Stomach (tissue), 8 donors: ENCODE measurements at regions not wholly inside any gene's neighbourhood (a gene's known extent, or its start where the extent isn't known, plus 50 kb on each side); places are given as distances from the start of the nearest gene placed in this dataset.
"Not testable (repeated sequence)": the region's sequence is repeated elsewhere in the genome, so short reads cannot be mapped to it uniquely, and the experiment has no call there.

ENCODE experiments used
- DNase-seq, 2 donors: peaks; one replicate each; pipeline versions ENCODE4 v3.0.0 to v3.0.0-alpha.2; 2013 to 2019
- H3K27ac ChIP-seq, 5 donors: fragments of 200-600 bp in 4 of 5; sonication (generic) in 4 of 5; one replicate each; pipeline ENCODE4 v1.5.1; 2013 to 2019; ENCODE audit warnings: mild to moderate bottlenecking in 1 of 5, moderate library complexity in 1 of 5
- H3K27me3 ChIP-seq, 3 donors: fragments of 200-600 bp; sonication (generic); one replicate each; pipeline ENCODE4 v1.5.1; 2017 to 2019; ENCODE audit warnings: mixed run types in 1 of 3
- H3K36me3 ChIP-seq, 4 donors: fragments of 200-600 bp; sonication (generic); 1 replicate in 3 of 4; 2 replicates in 1 of 4; pipeline ENCODE4 v1.5.1; 2016 to 2019
- H3K4me1 ChIP-seq, 4 donors: fragments of 200-600 bp; sonication (generic); one replicate each; pipeline ENCODE4 v1.5.1; 2016 to 2019
- H3K4me3 ChIP-seq, 4 donors: fragments of 200-600 bp; sonication (generic) in 3 of 4; one replicate each; pipeline ENCODE4 v1.5.1; 2016 to 2019; ENCODE audit warnings: mild to moderate bottlenecking in 1 of 4
- H3K9me3 ChIP-seq, 4 donors: fragments of 200-600 bp; sonication (generic); one replicate each; pipeline ENCODE4 v1.5.1; 2016 to 2019
- EP300 ChIP-seq: sonication (generic); formaldehyde crosslinking; IDR thresholded peaks from one replicate; pipeline ENCODE4 v1.6.1; 2017; ENCODE audit warnings: antibody characterized with exemption
- POLR2A ChIP-seq, 4 donors: fragments of 450-650 bp; IDR thresholded peaks; one replicate each; pipeline ENCODE4 v1.6.1; 2016; ENCODE audit warnings: antibody characterized with exemption in 4 of 4, control low read depth in 2 of 4, mild to moderate bottlenecking in 1 of 4, moderate library complexity in 1 of 4
- POLR2AphosphoS5 ChIP-seq, 3 donors: sonication (generic); formaldehyde crosslinking; IDR thresholded peaks; one replicate each; pipeline ENCODE4 v1.6.1; 2016; ENCODE audit warnings: antibody characterized with exemption in 3 of 3
- WGBS, 5 donors: extraction: QIAGEN DNeasy Blood & Tissue Kit in 3 of 5; methylation state at CpG; one replicate each; pipeline versions ENCODE4 v1.1.5 to v1.1.7; 2013 to 2018; 5-methylcytosine and 5-hydroxymethylcytosine counted together
- intact Hi-C: fragments of 100-400 bp; cut with DNase I; formaldehyde crosslinking; loops from one replicate; pipeline ENCODE4 v1.15.1; 2023; ENCODE audit warnings: low total_unique reads
- TF ChIP-seq, protein P1 (sequence below), 7 experiments: fragments of 450-650 bp in 4 of 7; fragments of 200-600 bp in 3 of 7; sonication (generic) in 3 of 7; IDR thresholded peaks; one replicate each; pipeline ENCODE4 v1.5.1; 2016 to 2019; ENCODE audit warnings: antibody characterized with exemption in 7 of 7, control low read depth in 2 of 7, mild to moderate bottlenecking in 1 of 7
- donor health status: healthy with polysubstance abuse.
- donor health status: Bipolar disorder and iron deficiency.
- donor health status: healthy.

DNA sequence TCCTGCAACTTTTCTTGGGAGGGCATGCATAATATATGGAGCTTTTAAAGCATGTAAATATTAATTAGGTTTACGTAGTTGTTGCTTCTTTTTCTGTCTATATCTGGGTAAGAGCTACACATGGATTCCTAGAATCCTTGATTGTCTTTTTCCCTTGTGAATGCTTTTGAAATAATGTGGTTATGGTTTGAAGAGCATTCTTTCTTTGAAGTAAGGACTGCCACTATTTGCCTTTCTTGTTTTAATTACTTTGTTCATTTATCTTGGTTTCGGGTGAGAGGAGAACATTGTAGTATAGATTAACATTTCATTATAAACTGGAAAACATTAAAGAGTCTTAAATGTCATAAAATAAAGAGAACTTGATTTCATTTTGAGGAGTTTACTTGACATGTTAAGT lies 674.0 kb downstream of the ZBBX start:
- Histone ChIP-seq H3K27ac (no peak overlapping the region), H3K36me3 (no peaks in the 10 kb centered on the region), H3K4me1 (no peaks in the 10 kb centered on the region), H3K4me3 (no peak overlapping the region), H3K27me3 (no peaks in the 10 kb centered on the region), H3K9me3 (peaks cover 0 to 7% (median under 1%) of the 10 kb centered on the region in 4 donors)
- intact Hi-C loops: no loop called here
- DNase-seq: no peak
- 25 to 47% (median 42%) methylated on average over 2 of the region's 2 CpGs for WGBS, 5 donors
- no peak for TF ChIP-seq POLR2AphosphoS5 (IDR thresholded peaks at IDR 0.05)
- TF ChIP-seq POLR2A (IDR thresholded peaks at IDR 0.05): no peak
- TF ChIP-seq, protein P1, sequence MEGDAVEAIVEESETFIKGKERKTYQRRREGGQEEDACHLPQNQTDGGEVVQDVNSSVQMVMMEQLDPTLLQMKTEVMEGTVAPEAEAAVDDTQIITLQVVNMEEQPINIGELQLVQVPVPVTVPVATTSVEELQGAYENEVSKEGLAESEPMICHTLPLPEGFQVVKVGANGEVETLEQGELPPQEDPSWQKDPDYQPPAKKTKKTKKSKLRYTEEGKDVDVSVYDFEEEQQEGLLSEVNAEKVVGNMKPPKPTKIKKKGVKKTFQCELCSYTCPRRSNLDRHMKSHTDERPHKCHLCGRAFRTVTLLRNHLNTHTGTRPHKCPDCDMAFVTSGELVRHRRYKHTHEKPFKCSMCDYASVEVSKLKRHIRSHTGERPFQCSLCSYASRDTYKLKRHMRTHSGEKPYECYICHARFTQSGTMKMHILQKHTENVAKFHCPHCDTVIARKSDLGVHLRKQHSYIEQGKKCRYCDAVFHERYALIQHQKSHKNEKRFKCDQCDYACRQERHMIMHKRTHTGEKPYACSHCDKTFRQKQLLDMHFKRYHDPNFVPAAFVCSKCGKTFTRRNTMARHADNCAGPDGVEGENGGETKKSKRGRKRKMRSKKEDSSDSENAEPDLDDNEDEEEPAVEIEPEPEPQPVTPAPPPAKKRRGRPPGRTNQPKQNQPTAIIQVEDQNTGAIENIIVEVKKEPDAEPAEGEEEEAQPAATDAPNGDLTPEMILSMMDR (IDR thresholded peaks at IDR 0.05): no peak
- TF ChIP-seq EP300: no peak

DNA sequence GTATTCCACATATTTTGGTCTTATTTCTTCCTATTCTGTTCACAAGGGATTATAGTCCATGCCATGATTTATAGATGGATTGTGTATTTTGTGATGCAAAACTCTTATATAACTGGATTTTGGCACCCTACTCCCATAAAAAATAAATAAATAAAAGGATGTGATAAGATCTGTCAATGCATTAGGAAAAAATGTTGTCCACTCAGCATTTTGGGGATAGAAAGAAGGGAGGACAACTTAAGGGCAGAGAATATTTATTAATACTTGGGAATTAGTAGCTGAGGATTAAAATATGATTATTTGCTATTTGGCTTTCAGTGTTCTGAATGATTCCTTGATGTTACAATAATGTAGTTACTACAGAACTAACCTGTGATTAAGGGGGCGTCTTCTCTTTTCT lies 682.6 kb downstream of the ZBBX start:
- intact Hi-C loops: no loop called here
- Histone ChIP-seq H3K36me3 (no peaks in the 10 kb centered on the region), H3K9me3 (peaks cover 0 to 10% (median 4%) of the 10 kb centered on the region in 4 donors), H3K4me1 (no peaks in the 10 kb centered on the region), H3K27me3 (no peaks in the 10 kb centered on the region), H3K27ac (no peak overlapping the region), H3K4me3 (no peak overlapping the region)
- TF ChIP-seq, protein P1 (IDR thresholded peaks at IDR 0.05): no peak
- TF ChIP-seq EP300: no peak
- 72 to 91% (median 83%) methylated on average over 1 of the region's 1 CpG for WGBS, 5 donors
- DNase-seq: no peak

DNA sequence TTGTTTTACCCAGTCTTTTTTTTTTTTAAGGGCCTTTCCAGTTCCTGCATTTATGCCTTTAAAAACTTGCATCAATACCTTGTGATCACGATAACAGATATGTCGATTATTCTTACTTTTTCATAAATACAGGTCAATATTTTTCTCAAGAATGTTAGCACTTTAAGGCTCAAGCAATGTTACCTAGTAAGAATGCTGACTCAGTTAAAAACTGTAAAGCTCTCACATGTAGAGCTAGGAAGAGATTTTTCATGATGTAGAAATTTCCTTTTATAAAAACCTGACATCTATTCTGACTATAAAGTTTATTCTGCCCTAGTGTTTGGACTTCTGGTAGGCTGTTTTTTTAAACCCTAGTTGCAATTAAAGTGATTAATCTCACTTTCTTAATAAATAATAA lies 684.0 kb downstream of the ZBBX start:
- WGBS, 5 donors: 89 to 94% (median 94%) methylated on average over 2 of the region's 2 CpGs
- DNase-seq: no peak
- H3K36me3 ChIP-seq: no peaks in the 10 kb centered on the region
- H3K27me3 ChIP-seq: no peaks in the 10 kb centered on the region
- TF ChIP-seq POLR2A (IDR thresholded peaks at IDR 0.05) (no peak), EP300 (no peak), POLR2AphosphoS5 (IDR thresholded peaks at IDR 0.05) (no peak)
- TF ChIP-seq, protein P1 (IDR thresholded peaks at IDR 0.05): no peak
- H3K4me3 ChIP-seq: no peak overlapping the region
- H3K4me1 ChIP-seq: no peaks in the 10 kb centered on the region
- H3K9me3 ChIP-seq: peaks cover 0 to 4% (median 3%) of the 10 kb centered on the region in 4 donors
- intact Hi-C loops: no loop called here
- H3K27ac ChIP-seq: no peak overlapping the region

DNA sequence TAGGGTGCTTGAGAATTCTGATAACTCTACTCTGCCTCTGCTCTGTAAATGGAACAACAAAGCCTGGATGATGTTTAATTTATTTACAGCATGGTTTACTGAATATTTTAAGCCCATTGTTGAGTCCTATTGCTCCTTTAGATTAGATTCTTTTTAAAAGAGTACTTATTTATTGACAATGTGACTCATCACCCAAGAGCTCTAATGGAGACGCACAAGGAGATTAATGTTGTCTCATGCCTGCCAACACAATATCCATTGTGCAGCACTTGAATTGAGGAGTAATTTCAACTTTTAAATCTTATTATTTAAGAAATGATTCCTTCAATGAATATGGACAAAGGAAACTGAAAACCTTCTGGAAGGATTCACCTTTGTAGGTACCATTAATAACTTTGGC lies 691.4 kb downstream of the ZBBX start:
- no peaks in the 10 kb centered on the region for H3K36me3 ChIP-seq
- no peaks in the 10 kb centered on the region for H3K9me3 ChIP-seq
- H3K4me3 ChIP-seq: no peak overlapping the region
- no peaks in the 10 kb centered on the region for H3K4me1 ChIP-seq
- intact Hi-C loops: no loop called here
- H3K27ac ChIP-seq: no peak overlapping the region
- WGBS, 5 donors: 67 to 85% (median 76%) methylated on average over 1 of the region's 1 CpG
- H3K27me3 ChIP-seq: no peaks in the 10 kb centered on the region
- no peak for TF ChIP-seq EP300
- no peak for TF ChIP-seq POLR2A (IDR thresholded peaks at IDR 0.05)
- TF ChIP-seq, protein P1 (IDR thresholded peaks at IDR 0.05): no peak
- no peak for DNase-seq

DNA sequence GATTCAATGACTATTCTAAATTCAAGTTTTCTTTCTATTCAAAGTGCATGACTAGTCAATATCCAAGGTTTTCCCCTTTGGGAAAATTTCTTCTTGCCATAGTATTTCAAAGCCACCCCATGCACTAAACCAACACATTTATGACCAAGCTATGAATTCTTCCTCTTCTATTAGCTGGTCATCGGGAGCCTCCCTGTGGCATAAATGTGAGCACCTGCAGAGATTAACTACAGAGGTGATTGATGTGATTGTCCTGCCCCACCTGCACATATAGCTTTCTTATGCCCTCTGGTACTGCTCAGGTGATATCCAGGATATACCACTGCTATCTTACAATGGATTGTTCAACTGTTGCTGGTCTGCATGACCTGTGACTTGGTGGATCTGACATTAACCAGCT lies 694.9 kb downstream of the ZBBX start:
- Histone ChIP-seq H3K4me1 (no peaks in the 10 kb centered on the region), H3K9me3 (no peaks in the 10 kb centered on the region), H3K27ac (no peak overlapping the region), H3K4me3 (no peak overlapping the region), H3K27me3 (no peaks in the 10 kb centered on the region), H3K36me3 (no peaks in the 10 kb centered on the region)
- DNase-seq: no peak
- intact Hi-C loops: no loop called here
- WGBS, 5 donors: 85 to 97% (median 94%) methylated on average over 1 of the region's 1 CpG
- TF ChIP-seq, protein P1 (IDR thresholded peaks at IDR 0.05): no peak
- no peak for TF ChIP-seq POLR2A (IDR thresholded peaks at IDR 0.05)
- no peak for TF ChIP-seq EP300
- no peak for TF ChIP-seq POLR2AphosphoS5 (IDR thresholded peaks at IDR 0.05)

DNA sequence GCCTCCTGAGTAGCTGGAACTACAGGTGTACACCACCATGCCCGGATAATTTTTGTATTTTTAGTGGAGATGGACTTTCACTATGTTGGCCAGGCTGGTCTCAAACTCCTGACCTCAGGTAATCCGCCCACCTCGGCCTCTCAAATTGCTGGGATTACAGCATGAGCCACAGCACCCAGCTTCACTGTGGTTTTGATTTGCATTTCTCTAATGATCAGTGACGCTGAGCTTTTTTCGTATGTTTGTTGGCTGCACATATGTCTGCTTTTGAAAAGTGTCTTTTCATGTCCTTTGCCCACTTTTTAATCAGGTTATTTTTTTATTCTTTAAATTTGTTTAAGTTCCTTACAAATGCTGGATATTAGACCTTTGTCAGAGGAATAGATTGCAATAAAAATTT lies 696.0 kb downstream of the ZBBX start:
- intact Hi-C loops: not testable (repeated sequence)
- WGBS, 5 donors: 87 to 95% (median 91%) methylated on average over 5 of the region's 5 CpGs

More for the DNA sequence above, 696.0 kb downstream of the ZBBX start:
- H3K4me1 ChIP-seq, H3K4me3 ChIP-seq, H3K36me3 ChIP-seq, DNase-seq, H3K9me3 ChIP-seq, H3K27me3 ChIP-seq, H3K27ac ChIP-seq: not testable (repeated sequence)
